Tibial nerve (tissue), 4 donors: ENCODE measurements at regions not wholly inside any gene's neighbourhood (a gene's known extent, or its start where the extent isn't known, plus 50 kb on each side); places are given as distances from the start of the nearest gene placed in this dataset.

ENCODE experiments used
- CTCF ChIP-seq, 5 experiments: fragments of 200-600 bp in 3 of 5; fragments of 450-650 bp in 2 of 5; sonication (generic) in 3 of 5; IDR thresholded peaks; one replicate each; pipeline ENCODE4 v1.5.1; 2016 to 2019; ENCODE audit warnings: antibody characterized with exemption in 5 of 5, mild to moderate bottlenecking in 3 of 5, moderate library complexity in 2 of 5
- EP300 ChIP-seq, 2 donors: sonication (generic); formaldehyde crosslinking; IDR thresholded peaks; one replicate each; pipeline ENCODE4 v1.6.1; 2017; ENCODE audit warnings: antibody characterized with exemption in 2 of 2, mild to moderate bottlenecking in 1 of 2

GRCh38 chr6:81614292-81614691 is 138.2 kb downstream of the TENT5A start:
- no peak for TF ChIP-seq EP300 (IDR thresholded peaks at IDR 0.05)
- no peak for TF ChIP-seq CTCF (IDR thresholded peaks at IDR 0.05)
